ENCODE measurements at regions not wholly inside any gene's neighbourhood (a gene's known extent, or its start where the extent isn't known, plus 50 kb on each side); places are given as distances from the start of the nearest gene placed in this dataset.

DNA sequence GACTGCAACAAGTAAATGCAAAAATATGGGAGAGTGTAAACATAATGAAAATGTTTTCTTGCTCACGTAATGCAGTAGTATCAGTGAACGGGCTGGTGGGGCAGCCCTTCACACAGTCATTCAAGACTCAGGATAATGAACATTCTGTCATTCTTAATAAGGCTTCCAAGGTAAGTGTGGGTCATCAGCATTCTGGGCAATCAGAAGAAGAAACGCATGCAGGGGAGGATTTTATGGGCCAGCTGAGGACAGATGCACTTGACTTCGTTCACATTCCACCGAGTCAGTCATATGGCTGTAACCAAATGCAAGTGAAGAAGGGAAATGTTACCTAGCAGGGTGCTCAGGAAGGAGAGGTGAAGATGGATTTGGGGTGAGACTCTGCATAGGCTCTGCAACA is 68.0 kb upstream of the MAP9 start:
- Histone ChIP-seq H2BK120ac (replicated peaks; ENCODE audit: low read depth, low read length) (no peak overlapping the region), H4K5ac (ENCODE audit: insufficient read length, low read depth, low read length) (no peak overlapping the region), H2BK15ac (ENCODE audit: low read length) (no peak overlapping the region), H4K20me1 (replicated peaks in 1 of 2; ENCODE audit: control insufficient read depth in 1 of 2, insufficient read depth in 2 of 2, low read length in 2 of 2) (no peaks in the 10 kb centered on the region), H3K36me3 (ENCODE audit: control insufficient read depth in 2 of 4, insufficient read depth in 4 of 4, low read length in 3 of 4) (no peaks in the 10 kb centered on the region), H2AK5ac (ENCODE audit: low read depth, low read length) (no peak overlapping the region), H3K4me3 (ENCODE audit: extremely low read depth in 1 of 4, insufficient read depth in 2 of 4, low read depth in 3 of 4, low read length in 4 of 4) (no peak overlapping the region), H3K18ac (ENCODE audit: extremely low read depth, low read length) (no peak overlapping the region), H4K91ac (replicated peaks; ENCODE audit: insufficient read length, low read length) (no peak overlapping the region), H3K9me3 (ENCODE audit: insufficient read depth in 2 of 2, low read depth in 1 of 2, low read length in 1 of 2) (no peaks in the 10 kb centered on the region), H3K4ac (replicated peaks; ENCODE audit: insufficient read length, low read depth, low read length) (no peak overlapping the region), H3K9ac (replicated peaks in 1 of 4; ENCODE audit: extremely low read depth in 1 of 4, low read depth in 3 of 4, low read length in 3 of 4) (no peak overlapping the region), H3K4me1 (replicated peaks in 1 of 4; ENCODE audit: control insufficient read depth in 3 of 4, insufficient read depth in 4 of 4, low read length in 3 of 4) (no peaks in the 10 kb centered on the region), H3K27ac (ENCODE audit: low read depth, low read length) (no peak overlapping the region), H3K27me3 (replicated peaks in 1 of 4; ENCODE audit: control insufficient read depth in 3 of 4, extremely low read depth in 1 of 4, insufficient read depth in 3 of 4, low read length in 3 of 4) (peaks cover 0 to 3% (median 1%) of the 10 kb centered on the region in 4 experiments; a peak in 2 of 7 replicates), H3K14ac (ENCODE audit: insufficient read length) (no peak overlapping the region), H3K79me1 (ENCODE audit: low read depth, low read length) (no peaks in the 10 kb centered on the region), H3K23ac (ENCODE audit: insufficient read length) (no peak overlapping the region), H3K4me2 (ENCODE audit: insufficient read depth in 1 of 2, low read depth in 2 of 2, low read length in 2 of 2) (no peak overlapping the region), H2BK20ac (ENCODE audit: low read length) (no peak overlapping the region), H4K8ac (ENCODE audit: extremely low read depth, insufficient read depth, low read length) (no peak overlapping the region), H3K56ac (replicated peaks; ENCODE audit: insufficient read length, low read depth, low read length) (no peak overlapping the region), H3K23me2 (ENCODE audit: low read depth, low read length) (no peaks in the 10 kb centered on the region), H3K79me2 (ENCODE audit: control insufficient read depth in 1 of 2, insufficient read depth in 2 of 2, low read length in 2 of 2) (no peaks in the 10 kb centered on the region), H2AFZ (ENCODE audit: low read length) (no peak overlapping the region), H2BK5ac (ENCODE audit: low read depth, low read length) (no peak overlapping the region), H2BK12ac (ENCODE audit: low read depth, low read length) (no peak overlapping the region)
- DNase-seq (ENCODE audit: low read depth in 1 of 2, low spot score in 2 of 2) (no peak), FAIRE-seq (no peak)
- CTCF ChIA-PET (ENCODE audit: partially characterized antibody): interaction anchor here (1.2 to 4.0 kb wide), 6 partner anchors 9 to 351 kb away, joined by 3 to 27 read pairs (median 4); no protein-coding TSS in a partner anchor
- POLR2A ChIA-PET (ENCODE audit: partially characterized antibody): no interaction called here
- TF ChIP-seq CHD2 (IDR thresholded peaks at IDR 0.05; ENCODE audit: low read length): no peak
- TF ChIP-seq, protein P1, sequence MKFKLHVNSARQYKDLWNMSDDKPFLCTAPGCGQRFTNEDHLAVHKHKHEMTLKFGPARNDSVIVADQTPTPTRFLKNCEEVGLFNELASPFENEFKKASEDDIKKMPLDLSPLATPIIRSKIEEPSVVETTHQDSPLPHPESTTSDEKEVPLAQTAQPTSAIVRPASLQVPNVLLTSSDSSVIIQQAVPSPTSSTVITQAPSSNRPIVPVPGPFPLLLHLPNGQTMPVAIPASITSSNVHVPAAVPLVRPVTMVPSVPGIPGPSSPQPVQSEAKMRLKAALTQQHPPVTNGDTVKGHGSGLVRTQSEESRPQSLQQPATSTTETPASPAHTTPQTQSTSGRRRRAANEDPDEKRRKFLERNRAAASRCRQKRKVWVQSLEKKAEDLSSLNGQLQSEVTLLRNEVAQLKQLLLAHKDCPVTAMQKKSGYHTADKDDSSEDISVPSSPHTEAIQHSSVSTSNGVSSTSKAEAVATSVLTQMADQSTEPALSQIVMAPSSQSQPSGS (IDR thresholded peaks at IDR 0.05; ENCODE audit: low read length): no peak
- no peak for TF ChIP-seq BCL11A (IDR thresholded peaks at IDR 0.05; ENCODE audit: low read depth in 2 of 2, low read length in 2 of 2)
- no peak for TF ChIP-seq POLR2AphosphoS5 (IDR thresholded peaks at IDR 0.05; ENCODE audit: low read depth, low read length)
- TF ChIP-seq SP4 (IDR thresholded peaks at IDR 0.05; ENCODE audit: low read length): no peak
- no peak for TF ChIP-seq TAF1 (IDR thresholded peaks at IDR 0.05; ENCODE audit: low read depth, low read length)
- TF ChIP-seq RXRA (IDR thresholded peaks at IDR 0.05; ENCODE audit: insufficient read depth, low read depth, low read length): no peak
- WGBS, 2 experiments (ENCODE audit: extremely low coverage in 1 of 2, insufficient coverage in 1 of 2, insufficient read length in 1 of 2, insufficient replicate concordance in 2 of 2, low coverage in 1 of 2, low lambda C conversion rate in 2 of 2, missing lambda C conversion rate in 1 of 2): 94% methylated on average over 5 of the region's 5 CpGs; no CpG with 5 or more reads in 1 of the 2 experiments

All from H1 (cell line).